Cardiac fibroblast (primary cell): ENCODE measurements at regions not wholly inside any gene's neighbourhood (a gene's known extent, or its start where the extent isn't known, plus 50 kb on each side); places are given as distances from the start of the nearest gene placed in this dataset.
A peak's percentile ranks its signal among the peaks of the same experiment; 100 is the strongest.
"Not testable (repeated sequence)": the region's sequence is repeated elsewhere in the genome, so short reads cannot be mapped to it uniquely, and the experiment has no call there.

Experiments used
- DNase-seq, 2 donors: peaks; one replicate each; pipeline versions ENCODE4 v3.0.0 to v3.0.0-alpha.2; 2010; ENCODE audit warnings: low read depth in 2 of 2
- H3K4me3 ChIP-seq, 2 donors: replicated peaks in 1 of 2; 1 replicate in 1 of 2; 2 replicates in 1 of 2; pipeline ENCODE4 v1.5.1; 2011; ENCODE audit warnings: low read depth in 2 of 2, low read length in 2 of 2, mild to moderate bottlenecking in 2 of 2, moderate library complexity in 1 of 2
- TF ChIP-seq, protein P1 (sequence below): IDR thresholded peaks from one replicate; pipeline ENCODE4 v1.5.1; 2011; ENCODE audit warnings: low read depth, mild to moderate bottlenecking, low read length, inconsistent platforms

GRCh38 chr17:71438631-71439146 is 682.1 kb upstream of the SOX9 start:
- DNase-seq: peak; percentile 76 to 93
- H3K4me3 ChIP-seq: no peak overlapping the region
- TF ChIP-seq, protein P1, sequence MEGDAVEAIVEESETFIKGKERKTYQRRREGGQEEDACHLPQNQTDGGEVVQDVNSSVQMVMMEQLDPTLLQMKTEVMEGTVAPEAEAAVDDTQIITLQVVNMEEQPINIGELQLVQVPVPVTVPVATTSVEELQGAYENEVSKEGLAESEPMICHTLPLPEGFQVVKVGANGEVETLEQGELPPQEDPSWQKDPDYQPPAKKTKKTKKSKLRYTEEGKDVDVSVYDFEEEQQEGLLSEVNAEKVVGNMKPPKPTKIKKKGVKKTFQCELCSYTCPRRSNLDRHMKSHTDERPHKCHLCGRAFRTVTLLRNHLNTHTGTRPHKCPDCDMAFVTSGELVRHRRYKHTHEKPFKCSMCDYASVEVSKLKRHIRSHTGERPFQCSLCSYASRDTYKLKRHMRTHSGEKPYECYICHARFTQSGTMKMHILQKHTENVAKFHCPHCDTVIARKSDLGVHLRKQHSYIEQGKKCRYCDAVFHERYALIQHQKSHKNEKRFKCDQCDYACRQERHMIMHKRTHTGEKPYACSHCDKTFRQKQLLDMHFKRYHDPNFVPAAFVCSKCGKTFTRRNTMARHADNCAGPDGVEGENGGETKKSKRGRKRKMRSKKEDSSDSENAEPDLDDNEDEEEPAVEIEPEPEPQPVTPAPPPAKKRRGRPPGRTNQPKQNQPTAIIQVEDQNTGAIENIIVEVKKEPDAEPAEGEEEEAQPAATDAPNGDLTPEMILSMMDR: no peak

DNA sequence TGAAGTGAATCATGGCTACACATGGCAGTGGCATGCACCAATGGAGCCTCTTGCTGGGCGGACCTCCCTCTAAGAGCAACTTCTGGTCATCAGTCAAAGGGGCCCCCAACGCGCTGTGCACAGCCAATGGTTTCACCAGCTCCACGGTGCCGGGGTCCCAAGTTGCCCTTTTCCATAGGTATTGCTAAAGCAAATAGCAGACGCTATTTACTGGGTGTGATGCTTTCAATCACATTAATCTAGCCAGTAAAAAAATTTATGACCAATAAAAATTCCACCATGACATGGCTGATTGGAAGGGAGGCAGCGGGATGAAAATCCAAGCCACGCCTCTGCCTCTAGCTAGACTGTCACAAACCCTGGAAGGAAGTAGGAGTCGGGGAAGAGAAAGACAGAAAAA is 680.3 kb upstream of the SOX9 start:
- H3K4me3 ChIP-seq: no peak overlapping the region
- TF ChIP-seq, protein P1: no peak
- no peak for DNase-seq

GRCh38 chr17:71441098-71441497 is 679.7 kb upstream of the SOX9 start:
- TF ChIP-seq, protein P1: no peak
- DNase-seq: peak; percentile 50 to 89
- no peak overlapping the region for H3K4me3 ChIP-seq

- TF ChIP-seq, protein P1: no peak
- DNase-seq: no peak
- H3K4me3 ChIP-seq: no peak overlapping the region
These were observed 676.7 kb upstream of the SOX9 start for GRCh38 chr17:71444078-71444477.

DNA sequence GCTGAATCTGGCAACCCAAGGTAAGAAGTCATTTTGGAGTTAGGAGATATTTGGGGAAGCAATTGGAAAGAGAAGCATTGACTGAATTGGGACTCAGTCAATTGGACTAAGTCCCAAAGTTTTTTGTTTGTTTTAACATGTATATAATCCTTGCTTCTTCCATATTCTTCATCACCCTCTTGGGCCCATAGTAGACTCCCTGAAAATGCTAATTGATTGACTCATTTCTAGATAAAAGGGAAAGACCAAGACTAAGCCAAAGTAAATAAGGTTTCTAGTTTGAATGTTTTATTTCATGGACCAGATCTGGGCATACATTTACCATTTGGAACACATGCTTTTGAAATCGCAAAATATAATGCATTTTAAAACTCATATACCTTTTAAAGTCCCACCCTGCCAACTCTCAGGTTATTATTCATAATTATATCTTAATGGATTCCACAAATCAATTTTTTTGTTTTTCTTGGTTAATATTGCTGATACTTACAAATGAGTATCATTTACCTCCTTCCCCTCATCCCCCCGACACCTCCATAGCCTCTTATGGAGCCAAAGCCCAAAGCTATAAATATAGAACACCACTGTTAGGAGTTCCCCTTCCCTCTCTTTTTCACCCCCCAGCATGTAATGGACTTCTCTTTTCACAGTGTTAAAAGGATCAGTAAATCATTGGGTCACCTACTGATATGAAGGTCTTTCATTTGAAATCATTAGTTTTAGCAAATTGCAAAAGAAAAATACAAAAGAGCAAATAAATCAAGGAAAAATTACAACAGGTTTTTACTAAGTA is 674.0 kb upstream of the SOX9 start:
- no peak for DNase-seq
- no peak overlapping the region for H3K4me3 ChIP-seq
- TF ChIP-seq, protein P1: no peak

DNA sequence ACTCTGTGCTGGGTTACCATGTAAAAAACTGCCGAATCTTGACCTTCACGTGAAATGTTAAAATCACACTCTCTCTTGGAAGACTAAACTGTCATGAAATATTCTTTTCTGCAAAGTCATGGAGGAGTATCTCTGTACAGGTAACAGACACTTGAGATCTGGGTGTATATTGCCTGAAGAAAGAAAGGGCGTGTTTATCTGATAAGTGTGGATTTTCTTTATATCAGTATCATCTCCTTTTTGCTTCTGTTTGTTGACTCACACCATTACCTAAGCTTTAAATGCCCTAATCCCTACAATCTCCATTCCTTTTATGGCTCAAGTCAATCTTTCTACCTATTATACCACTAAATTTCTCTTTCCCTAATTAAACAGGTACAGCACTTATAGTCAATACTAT is 673.2 kb upstream of the SOX9 start:
- DNase-seq: no peak
- TF ChIP-seq, protein P1: no peak

GRCh38 chr17:71450657-71451056 is 670.2 kb upstream of the SOX9 start:
- not testable (repeated sequence) for DNase-seq, H3K4me3 ChIP-seq

More for the DNA sequence above, 673.2 kb upstream of the SOX9 start:
- no peak overlapping the region for H3K4me3 ChIP-seq
